ENCODE measurements at regions not wholly inside any gene's neighbourhood (a gene's known extent, or its start where the extent isn't known, plus 50 kb on each side); places are given as distances from the start of the nearest gene placed in this dataset.

DNA sequence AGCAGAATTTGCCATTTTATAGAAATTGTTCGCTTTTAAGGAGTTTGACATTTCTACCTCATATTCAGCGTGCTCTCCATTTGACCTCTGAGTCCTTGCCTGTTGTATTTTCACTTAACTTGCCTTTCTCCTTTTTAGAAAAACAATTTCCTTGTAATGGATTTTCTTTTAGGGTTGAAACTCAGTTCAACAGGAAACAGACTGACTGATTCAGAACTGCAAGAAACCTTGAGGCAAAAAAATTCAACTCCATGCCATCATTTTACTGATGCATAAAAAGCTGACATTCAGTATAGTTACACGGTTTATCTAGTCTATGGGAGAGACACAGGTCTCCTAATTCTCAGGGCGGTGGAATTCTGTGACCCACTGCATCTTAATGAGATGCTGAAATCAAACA lies 59.8 kb downstream of the MRPS30 start:
- DNase-seq (ENCODE audit: low read depth, low spot score): no peak
- no peak overlapping the region for H3K27ac ChIP-seq

DNA sequence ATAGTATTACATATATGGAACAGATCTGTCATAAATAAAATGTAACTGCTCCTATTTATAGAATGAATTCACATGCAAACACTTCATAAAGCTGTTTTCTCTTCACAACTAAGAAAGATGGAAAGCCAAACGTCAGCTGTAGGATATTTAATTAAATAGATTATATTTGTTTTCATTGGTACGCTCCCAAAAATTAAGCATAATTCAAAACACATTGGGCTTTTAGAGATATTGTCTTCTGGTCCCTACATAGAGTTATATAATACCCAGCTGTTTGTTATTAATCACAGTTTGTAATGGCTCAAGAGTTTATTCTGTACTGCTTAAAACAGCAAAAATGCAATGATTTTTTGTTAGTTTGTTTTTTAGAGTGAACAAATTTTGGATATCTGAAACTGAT lies 61.2 kb downstream of the MRPS30 start:
- no peak for DNase-seq (ENCODE audit: low read depth, low spot score)
- no peak overlapping the region for H3K27ac ChIP-seq

DNA sequence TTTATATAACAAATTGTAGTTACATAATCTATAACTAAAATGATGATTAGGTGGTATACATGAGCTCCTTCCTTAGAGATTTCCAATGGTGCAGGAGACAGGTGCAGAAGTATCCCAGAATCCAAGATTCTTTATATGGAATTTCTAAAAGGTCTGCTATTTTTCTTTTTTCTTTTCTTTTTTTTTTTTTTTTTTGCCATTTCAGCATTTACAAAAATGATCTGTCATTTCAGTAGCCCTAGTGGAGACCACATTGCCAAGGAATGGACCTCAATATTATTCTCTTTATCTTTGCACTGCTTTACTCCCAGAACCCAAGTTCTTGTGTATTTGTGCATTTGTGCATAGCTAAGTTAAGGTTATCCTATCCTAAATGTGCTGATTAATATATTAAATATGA lies 61.7 kb downstream of the MRPS30 start:
- no peak for DNase-seq (ENCODE audit: low read depth, low spot score)
- no peak overlapping the region for H3K27ac ChIP-seq

DNA sequence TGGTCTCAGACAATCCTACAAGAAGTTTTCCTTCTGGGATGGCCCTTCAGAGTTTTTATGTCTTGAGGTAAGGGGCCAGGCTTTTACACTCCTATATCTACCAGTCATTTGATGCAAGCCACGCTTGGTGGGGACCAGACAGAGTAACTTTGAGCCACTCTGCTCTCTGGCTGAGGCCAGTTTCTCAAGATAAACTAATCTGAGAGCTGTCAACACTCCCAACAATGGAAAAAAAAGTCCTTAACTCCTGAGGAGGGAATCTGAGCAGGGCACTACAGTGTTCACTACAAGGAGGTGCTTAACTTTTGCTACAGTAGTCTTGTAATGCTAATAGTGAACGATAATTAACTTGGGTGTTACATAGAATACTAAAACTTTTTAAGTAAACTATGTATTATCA lies 62.7 kb downstream of the MRPS30 start:
- no peak for DNase-seq (ENCODE audit: low read depth, low spot score)
- H3K27ac ChIP-seq: no peak overlapping the region

DNA sequence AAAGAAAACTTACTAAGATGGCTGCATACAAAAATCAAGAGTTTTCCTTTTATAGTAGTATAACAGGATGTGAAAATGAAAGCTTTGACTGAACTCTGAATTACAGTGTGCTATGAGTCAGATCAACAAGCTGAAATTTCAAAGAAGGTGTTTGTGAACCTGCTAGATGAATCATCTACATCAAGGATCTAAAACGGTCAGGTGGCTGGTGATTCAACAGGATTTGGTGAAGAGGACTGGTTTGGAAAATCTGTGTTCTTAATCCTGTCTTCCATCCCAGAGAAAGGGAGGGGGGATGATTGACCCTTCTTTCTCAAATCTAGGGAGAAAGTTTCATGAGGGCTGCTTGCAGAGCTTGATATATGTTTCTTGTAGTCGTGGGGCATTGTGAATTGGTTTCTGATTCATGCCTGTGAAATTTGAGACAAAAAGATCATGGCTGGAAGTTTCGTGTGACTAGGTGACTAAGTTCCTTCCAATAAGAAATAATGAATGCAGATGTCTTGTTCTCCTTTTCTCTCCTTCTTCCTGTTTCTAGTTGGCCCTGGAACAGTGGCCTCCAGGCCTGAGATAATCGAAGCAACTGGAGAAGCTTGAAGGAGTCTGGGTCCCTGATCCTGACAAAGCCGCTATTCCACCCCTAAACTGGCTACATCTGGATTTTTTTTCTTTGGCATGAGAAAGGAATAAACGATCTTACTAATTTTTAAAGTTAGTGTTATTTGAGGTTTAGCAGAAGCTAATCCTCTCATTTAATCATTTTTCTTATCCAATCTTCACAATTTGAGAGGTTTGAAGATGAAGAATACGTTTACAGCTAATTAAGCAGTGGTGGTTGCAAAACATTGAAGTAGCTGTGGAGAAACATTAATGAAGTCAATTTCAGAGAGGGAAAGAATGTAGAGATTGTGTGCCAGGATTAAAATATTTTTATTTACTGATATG lies 67.2 kb downstream of the MRPS30 start:
- peak overlapping the region; percentile 89 for H3K27ac ChIP-seq
- DNase-seq (ENCODE audit: low read depth, low spot score): peak; percentile 97

DNA sequence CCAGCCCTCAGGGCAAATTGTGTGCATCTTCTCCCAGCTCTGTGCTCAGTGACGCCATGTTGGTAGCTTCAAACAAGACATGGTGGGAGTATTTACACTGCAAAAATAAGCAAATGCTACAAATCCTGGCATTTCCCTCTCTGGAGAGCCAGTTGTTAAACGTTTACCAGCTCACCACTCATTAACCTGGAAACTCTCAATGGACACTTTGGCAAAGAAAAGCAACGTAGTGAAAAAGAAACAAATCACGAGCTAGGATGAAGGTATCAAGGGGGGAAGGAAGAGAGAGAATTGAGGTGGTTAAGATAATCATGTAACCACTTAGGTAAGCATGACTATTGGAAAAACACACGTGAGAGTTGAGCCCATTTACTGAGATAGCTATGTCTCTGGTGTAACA lies 72.5 kb downstream of the MRPS30 start:
- DNase-seq (ENCODE audit: low read depth, low spot score): no peak
- no peak overlapping the region for H3K27ac ChIP-seq

DNA sequence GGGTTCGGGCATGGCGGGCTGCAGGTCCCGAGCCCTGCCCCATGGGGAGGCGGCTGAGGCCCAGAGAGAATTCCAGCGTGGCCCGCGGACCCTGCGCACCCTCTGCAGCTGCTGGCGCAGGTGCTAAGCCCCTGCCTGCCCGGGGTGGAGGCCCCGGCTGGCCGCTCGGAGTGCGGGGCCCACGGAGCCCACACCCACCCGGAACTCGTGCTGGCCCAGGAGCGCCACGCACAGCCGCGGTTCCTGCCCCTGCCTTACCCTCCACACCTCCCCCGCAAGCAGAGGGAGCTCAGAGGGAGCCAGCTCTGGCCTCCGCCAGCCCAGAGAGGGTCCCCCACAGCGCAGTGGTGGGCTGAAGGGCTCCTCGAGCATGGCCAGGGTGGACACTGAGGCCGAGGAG lies 75.3 kb downstream of the MRPS30 start:
- no peak for DNase-seq (ENCODE audit: low read depth, low spot score)
- H3K27ac ChIP-seq: no peak overlapping the region

DNA sequence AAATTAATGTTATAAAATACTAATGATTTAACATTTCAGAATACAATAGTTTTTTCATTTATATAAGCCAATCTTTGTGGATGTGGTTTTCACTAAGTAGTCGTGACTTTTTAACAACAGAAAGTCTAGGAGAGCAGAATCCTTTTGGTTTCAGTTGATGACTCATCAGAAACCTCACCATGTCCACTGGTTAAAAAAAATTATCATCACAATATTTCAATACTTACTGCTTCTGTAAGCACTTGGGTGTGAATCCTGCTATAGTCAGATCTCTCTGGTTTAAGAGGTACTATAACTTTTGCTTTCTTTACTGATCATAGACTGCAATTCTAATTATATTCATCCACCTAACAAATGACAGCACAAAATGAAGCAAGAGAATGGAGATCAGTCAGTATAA lies 77.2 kb downstream of the MRPS30 start:
- DNase-seq (ENCODE audit: low read depth, low spot score): peak; percentile 72
- H3K27ac ChIP-seq: peak overlapping the region; percentile 38

DNA sequence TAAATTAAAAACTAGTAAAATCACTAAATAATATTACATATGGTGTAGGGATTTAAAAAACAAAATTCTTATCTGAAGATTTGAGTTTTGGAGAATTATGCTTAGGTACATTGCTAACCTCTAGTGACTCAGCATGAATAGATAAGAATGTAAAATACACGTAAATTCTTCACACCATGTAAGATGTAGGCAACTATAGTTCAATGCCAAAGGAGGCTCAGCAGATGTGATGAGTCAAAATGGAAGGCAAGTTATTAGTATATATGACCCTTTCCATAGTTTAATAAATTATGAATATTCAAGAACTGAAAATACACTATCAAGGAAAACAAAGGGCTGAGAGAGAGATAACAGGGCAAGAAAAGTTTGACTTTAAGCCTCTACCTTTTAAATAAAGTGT lies 79.0 kb downstream of the MRPS30 start:
- DNase-seq (ENCODE audit: low read depth, low spot score): no peak
- no peak overlapping the region for H3K27ac ChIP-seq

DNA sequence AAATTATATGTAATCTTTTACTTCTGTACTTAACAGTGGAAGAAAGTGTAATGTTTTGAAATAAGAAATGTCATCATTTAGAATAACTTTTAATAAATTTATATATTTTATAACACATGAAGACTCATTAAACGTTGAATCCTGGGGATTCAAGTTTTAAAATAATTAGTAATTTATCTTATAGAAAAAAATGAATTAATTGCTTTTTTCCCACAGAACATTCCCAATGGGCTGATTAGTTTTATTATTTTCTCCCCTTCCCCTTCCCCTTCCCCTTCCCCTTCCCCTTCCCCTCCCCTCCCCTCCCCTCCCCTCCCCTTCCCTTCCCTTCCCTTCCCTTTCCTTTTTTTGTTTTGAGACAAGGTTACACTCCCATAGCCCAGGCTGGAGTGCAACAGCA lies 79.7 kb downstream of the MRPS30 start:
- H3K27ac ChIP-seq: no peak overlapping the region
- DNase-seq (ENCODE audit: low read depth, low spot score): no peak

DNA sequence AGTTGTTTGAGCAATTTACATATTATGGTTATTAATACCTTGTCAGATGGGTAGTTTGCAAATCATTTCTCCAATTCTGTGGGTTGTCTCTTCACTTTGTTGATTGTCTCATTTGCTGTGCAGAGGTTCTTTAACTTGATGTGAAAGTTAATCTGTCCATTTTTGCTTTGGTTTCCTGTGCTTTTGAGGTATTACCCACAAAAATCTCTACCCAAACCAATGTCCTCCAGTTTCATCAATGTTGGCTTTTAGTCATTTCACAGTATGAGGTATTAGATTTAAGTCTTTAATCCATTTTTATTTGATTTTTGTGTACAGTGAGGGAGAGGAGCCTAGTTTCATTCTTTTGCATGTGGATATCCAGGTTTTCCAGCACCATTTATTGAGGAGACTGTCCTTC lies 82.4 kb downstream of the MRPS30 start:
- no peak overlapping the region for H3K27ac ChIP-seq
- no peak for DNase-seq (ENCODE audit: low read depth, low spot score)

DNA sequence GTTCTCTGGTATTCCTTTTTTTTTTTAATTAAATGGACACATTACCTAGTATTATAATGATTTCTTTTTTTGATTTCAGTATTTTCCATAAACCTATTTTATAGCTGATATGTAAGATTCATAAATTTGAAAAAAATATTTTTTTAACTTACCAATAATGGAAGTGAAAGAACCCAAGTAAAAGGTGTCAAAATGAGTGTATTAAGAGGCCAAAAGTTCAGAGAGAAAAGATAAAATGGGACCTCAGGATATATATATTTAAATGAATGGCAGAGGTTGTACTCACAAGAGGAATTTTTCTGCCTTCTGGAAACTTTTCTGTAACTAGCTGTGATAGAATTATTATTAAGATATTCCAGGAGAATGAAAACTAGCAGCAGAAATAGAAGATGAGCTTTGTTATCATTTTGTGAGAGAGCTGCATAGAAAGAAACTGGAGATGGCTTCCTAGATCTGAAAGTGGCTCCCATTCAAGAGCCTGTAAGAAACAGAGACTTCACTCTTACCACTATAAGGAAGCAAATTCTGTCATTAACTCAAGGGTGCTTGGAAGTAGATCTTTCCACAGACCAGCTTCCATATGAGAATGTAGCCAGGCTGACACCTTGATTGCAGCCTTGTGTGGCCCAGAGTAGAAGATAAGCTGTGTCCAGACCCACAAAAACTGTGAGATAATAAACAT lies 91.7 kb downstream of the MRPS30 start:
- DNase-seq (ENCODE audit: low read depth, low spot score): no peak
- H3K27ac ChIP-seq: no peak overlapping the region

DNA sequence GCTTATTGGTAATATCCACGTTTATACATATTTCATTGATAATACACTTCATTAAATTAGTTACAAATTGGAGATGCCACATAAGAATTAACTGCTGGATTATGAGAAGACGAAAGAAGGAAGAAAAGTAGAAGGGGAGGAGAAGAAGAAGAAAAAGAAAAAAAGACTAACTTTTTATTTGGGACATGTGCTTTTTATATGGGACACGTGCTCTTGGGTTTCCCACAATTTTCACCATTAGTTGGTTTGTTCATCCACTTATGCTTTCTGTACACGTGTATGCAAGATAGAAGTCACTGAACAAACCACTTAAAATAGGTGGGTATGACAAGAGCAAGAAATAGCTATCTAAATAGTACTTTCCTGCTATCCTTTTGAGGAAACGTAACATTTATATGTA lies 98.6 kb downstream of the MRPS30 start:
- no peak for DNase-seq (ENCODE audit: low read depth, low spot score)
- no peak overlapping the region for H3K27ac ChIP-seq

DNA sequence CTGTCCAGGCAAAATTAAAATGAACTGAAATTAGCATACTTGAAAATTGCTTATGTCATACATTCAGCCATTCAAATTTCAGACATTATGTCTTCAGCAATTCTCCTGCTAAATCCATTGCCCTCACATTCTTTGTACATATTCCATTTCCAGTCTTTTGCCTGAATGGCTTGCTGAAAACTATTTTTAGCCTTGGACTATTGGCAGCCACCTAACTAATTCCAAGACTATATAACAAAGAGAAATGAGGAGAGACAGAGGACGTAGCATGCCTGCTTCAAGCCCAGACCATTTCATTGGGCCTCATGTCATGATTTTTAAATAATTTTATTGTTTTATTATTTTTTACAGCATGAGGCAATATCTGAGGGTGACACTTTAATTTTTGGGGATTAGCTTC lies 100.3 kb downstream of the MRPS30 start:
- no peak for DNase-seq (ENCODE audit: low read depth, low spot score)
- H3K27ac ChIP-seq: no peak overlapping the region

DNA sequence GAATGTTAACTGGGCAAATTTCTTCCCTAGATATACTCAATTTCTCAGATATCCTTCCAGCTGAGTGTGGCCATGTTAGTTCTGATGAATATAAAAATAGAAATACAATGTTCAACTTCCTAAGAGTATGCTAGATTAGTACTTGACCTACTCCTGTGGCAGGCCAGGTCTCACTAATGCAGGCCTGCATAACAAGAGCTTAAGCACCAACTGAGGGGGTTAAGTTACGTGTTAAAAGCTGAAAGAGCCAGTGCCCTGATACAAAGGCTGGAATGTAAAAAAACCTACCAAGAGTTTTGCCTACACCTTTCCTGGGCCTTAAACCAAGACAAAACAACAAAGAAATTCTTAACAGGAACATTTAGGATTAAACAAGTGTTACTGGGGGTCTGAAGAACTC lies 102.8 kb downstream of the MRPS30 start:
- H3K27ac ChIP-seq: no peak overlapping the region
- no peak for DNase-seq (ENCODE audit: low read depth, low spot score)

DNA sequence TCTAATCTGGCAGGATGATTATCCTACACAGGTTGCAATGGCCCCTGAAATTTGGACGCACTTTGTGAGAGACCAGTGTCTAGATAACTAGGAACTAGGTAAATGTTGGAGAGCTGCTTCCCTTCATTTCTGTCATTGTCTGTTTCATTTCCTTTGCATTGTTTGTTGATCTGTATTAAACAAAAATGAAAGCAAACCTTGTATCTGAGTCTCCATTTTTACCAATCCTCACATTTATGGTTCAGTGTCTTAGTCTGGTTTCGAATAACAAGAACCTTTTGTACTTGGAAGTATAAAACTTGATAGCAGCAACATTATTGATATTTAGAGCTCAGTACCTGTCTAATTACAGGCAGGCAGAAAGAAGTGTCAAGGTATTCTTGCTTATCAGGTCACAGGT lies 105.5 kb downstream of the MRPS30 start:
- no peak overlapping the region for H3K27ac ChIP-seq
- no peak for DNase-seq (ENCODE audit: low read depth, low spot score)

DNA sequence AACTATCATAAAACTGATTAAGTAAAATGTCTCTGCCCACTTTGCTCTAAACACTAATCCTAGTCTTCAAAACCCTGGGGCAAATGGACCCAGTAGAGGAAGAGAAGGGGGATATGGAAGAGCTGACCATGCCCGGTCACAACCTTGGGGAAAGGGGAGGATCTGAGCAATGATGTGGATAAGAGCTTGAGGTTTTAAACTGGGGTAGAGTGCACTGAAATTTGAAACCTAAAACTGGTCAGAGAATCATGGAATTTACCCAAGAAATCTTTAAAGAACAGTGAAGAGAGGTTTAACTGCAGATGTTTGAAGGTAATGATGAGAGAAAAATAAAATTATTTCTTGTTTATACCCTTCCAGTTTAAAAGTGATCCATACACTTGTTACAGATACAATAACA lies 110.8 kb downstream of the MRPS30 start:
- no peak for DNase-seq (ENCODE audit: low read depth, low spot score)
- H3K27ac ChIP-seq: no peak overlapping the region

DNA sequence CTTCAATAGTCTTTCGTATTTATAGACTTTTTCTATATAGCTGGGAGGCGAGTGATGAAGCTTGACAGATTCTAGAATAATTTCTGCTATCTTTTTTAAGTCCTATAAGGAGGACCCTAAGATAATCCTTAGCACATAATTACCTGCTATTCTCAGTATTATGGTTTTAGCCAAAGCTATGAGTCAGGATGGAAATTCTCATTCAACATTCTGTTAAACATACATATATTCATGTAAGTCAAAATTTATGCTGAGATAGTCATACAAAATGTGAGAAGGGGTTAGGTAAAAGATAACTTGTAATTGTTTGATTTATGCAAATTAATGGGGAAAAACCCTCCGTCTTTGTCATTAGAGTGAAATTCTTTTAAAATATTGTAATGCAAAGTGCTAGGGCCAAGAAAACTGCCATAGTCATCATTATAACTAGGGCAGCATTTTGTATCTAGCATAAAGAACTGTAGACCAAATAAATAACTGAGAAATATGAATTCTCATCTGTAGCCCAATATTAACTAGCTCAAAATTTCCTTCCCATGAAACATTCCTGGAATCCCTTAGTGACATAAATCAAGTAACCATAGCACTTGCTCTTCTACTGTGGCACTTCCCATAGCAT lies 118.5 kb downstream of the MRPS30 start:
- no peak for DNase-seq (ENCODE audit: low read depth, low spot score)
- no peak overlapping the region for H3K27ac ChIP-seq

DNA sequence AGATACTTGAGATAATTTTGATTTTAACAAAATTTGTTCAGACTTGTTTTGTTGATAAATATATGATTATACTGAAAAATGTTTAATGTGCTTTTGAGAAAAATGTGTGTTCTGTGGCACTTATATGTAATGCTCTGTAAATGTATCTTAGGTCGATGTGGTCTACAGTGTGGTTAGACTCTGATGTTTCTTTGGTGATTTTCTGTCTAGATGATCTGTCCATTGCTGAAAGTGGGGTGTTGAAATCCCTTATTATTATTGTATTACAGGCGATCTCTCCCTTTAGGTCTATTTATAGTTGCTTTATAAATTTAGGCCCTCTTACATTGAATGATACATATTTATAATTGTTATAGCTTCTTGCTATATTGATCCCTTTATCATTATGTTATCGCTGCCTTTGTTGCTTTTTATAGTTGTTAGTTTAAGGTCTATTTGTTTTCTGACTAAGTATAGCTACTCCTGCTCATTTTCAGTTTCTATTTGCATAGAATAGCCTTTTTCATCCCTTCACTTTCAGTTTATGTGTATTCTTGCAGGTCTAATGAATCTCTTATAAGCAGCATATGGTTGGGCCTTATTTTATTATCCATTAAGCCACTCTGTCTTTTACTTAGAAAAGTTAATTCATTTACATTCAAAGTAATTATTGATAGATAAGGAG lies 124.3 kb downstream of the MRPS30 start:
- no peak for DNase-seq (ENCODE audit: low read depth, low spot score)
- no peak overlapping the region for H3K27ac ChIP-seq

DNA sequence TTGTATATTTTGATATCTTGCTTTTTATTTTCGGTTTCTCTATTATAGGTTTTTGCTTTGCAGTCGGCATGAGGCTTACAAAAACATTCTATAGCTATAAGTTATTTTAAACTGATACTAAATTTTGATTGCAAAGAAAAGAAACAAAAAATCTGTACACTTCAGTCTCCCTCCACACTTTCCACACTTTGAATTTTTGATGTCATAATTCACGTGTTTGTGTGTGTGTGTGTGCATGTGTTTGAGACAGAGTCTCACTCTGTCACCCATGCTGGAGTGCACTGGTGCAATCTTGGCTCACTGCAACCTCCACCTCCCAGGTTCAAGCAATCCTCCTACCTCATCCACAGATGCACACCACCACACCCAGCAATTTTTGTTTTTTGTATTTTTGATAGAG lies 124.9 kb downstream of the MRPS30 start:
- DNase-seq (ENCODE audit: low read depth, low spot score): no peak
- H3K27ac ChIP-seq: no peak overlapping the region

DNA sequence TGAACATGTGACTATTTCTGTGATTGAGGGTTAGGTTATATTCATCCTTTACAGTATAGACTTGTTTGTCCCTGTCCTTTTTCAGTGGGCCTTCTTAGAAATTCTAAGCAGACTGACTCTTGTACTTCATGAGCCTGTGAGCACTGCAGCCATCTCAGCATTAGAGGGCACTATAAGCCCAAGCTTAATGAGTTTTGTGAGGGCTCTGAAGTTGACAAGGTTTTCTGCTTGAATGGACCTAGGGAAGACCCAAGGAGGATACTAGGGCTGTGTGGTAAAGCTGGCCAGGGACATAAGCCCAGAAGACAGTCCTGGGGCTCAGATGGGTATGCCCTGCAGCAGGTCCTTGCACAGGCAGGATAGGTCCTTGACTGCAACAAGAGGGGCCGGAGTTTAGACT lies 126.5 kb downstream of the MRPS30 start:
- DNase-seq (ENCODE audit: low read depth, low spot score): no peak
- H3K27ac ChIP-seq: no peak overlapping the region

Data from epithelial cell of prostate (primary cell).